K562 (cell line): ENCODE measurements at regions not wholly inside any gene's neighbourhood (a gene's known extent, or its start where the extent isn't known, plus 50 kb on each side); places are given as distances from the start of the nearest gene placed in this dataset.

ENCODE experiments used
- ATAC-seq: fragments of 200-7000 bp; cut with Tn5 transposase; 3 replicates; pipeline ENCODE4 v1.9.1; 2020; ENCODE audit warnings: moderate library complexity
- BruUV-seq: library from RNA; stranded (reverse); fragments of 400-500 nt; replicated peaks from 2 replicates; lab custom pipeline; 2021; lab: Mats Ljungman, UMichigan
- CTCF ChIA-PET: fragments of 300-600 bp; formaldehyde crosslinking; extraction: SDS; loops from one replicate; lab custom pipeline; 2021; ENCODE audit warnings: low intra/inter-chr PET ratio; lab: Yijun Ruan, JAX
- POLR2A ChIA-PET: fragments of 300-600, 350-650 bp; sonication (Branson Sonifier 250); formaldehyde crosslinking; extraction: SDS; loops from one replicate; lab custom pipeline; 2021; ENCODE audit warnings: antibody characterized with exemption, inconsistent platforms; lab: Yijun Ruan, JAX
- DNase-seq, 4 experiments: peaks; one replicate each; pipeline versions ENCODE4 v3.0.0 to v3.0.0-alpha.2; 2011 to 2018; ENCODE audit warnings: low spot score in 3 of 4, mixed read lengths in 3 of 4; ENCODE audit errors: extremely low read depth in 1 of 4
- FAIRE-seq: peaks from 2 replicates; lab custom pipeline; 2011; peaks lifted over from hg19 to GRCh38; lab: Jason Lieb, UNC
- H2AFZ ChIP-seq: 2 replicates; pipeline ENCODE4 v1.6.0; 2011; ENCODE audit warnings: low read depth, low read length, control low read depth, inconsistent platforms
- H3K27ac ChIP-seq: fragments of 200-600 bp; 3 replicates; pipeline ENCODE4 v1.8.0; 2011; ENCODE audit warnings: low read depth, mild to moderate bottlenecking, control low read depth, inconsistent platforms, low read length, moderate library complexity, mixed read lengths; ENCODE audit errors: extremely low read depth
- H3K27me3 ChIP-seq, 2 experiments: fragments of 300-600 bp in 1 of 2; 2 replicates in 1 of 2; 3 replicates in 1 of 2; pipeline versions ENCODE4 v1.6.0 to v1.8.0; 2011; ENCODE audit warnings: inconsistent platforms in 2 of 2, low read length in 2 of 2, mild to moderate bottlenecking in 1 of 2, mixed read lengths in 1 of 2, moderate library complexity in 1 of 2; ENCODE audit not compliant: control insufficient read depth in 2 of 2, insufficient read depth in 2 of 2
- H3K36me3 ChIP-seq: fragments of 300-600 bp; 3 replicates; pipeline ENCODE4 v1.8.0; 2011; ENCODE audit warnings: mild to moderate bottlenecking, low read length, inconsistent platforms; ENCODE audit not compliant: control insufficient read depth, insufficient read depth
- H3K4me1 ChIP-seq, 2 experiments: fragments of 200-600 bp in 1 of 2; replicated peaks in 1 of 2; 2 replicates in 1 of 2; 3 replicates in 1 of 2; pipeline versions ENCODE4 v1.5.1 to v1.8.0; 2011; ENCODE audit warnings: inconsistent platforms in 2 of 2, low read length in 2 of 2, mild to moderate bottlenecking in 1 of 2, mixed read lengths in 1 of 2, moderate library complexity in 1 of 2; ENCODE audit not compliant: control insufficient read depth in 2 of 2, insufficient read depth in 2 of 2
- H3K4me2 ChIP-seq: 2 replicates; pipeline ENCODE4 v1.6.1; 2011; ENCODE audit warnings: low read length, control low read depth, inconsistent platforms, mixed read lengths; ENCODE audit not compliant: insufficient read depth
- H3K4me3 ChIP-seq: fragments of 200-600 bp; sonication (generic), shearing (Covaris generic); 2 replicates; pipeline ENCODE4 v1.5.1; 2016; ENCODE audit warnings: control low read depth, inconsistent platforms
- H3K79me2 ChIP-seq: fragments of 200-600 bp; 3 replicates; pipeline ENCODE4 v1.8.0; 2011; ENCODE audit warnings: low read length, inconsistent platforms; ENCODE audit not compliant: control insufficient read depth, insufficient read depth
- H3K9ac ChIP-seq, 2 experiments: 2 replicates each; pipeline versions ENCODE4 v1.6.0 to v1.6.1; 2011; ENCODE audit warnings: low read depth in 2 of 2, low read length in 2 of 2, control low read depth in 1 of 2, inconsistent platforms in 1 of 2, mild to moderate bottlenecking in 1 of 2, mixed read lengths in 1 of 2; ENCODE audit not compliant: insufficient read depth in 1 of 2
- H3K9me1 ChIP-seq: one replicate; pipeline ENCODE4 v1.6.0; 2011; ENCODE audit warnings: inconsistent platforms, mild to moderate bottlenecking, low read length, moderate library complexity; ENCODE audit not compliant: control insufficient read depth, insufficient read depth
- H3K9me3 ChIP-seq: replicated peaks from 2 replicates; pipeline ENCODE4 v1.5.1; 2011; ENCODE audit warnings: low read depth, low read length, inconsistent platforms; ENCODE audit not compliant: control insufficient read depth, insufficient read depth
- H4K20me1 ChIP-seq: replicated peaks from 2 replicates; pipeline ENCODE4 v1.6.1; 2011; ENCODE audit warnings: low read length, inconsistent platforms, mixed read lengths; ENCODE audit not compliant: control insufficient read depth, insufficient read depth
- ELF2 ChIP-seq: fragments of 250-450 bp; sonication (Bioruptor Pico); IDR thresholded peaks from 2 replicates; pipeline ENCODE4 v1.5.0; 2021; ENCODE audit warnings: mild to moderate bottlenecking
- HNRNPH1 ChIP-seq: fragments of 200-400 bp; formaldehyde crosslinking; optimal IDR thresholded peaks from 2 replicates; pipeline ENCODE3; 2017; ENCODE audit warnings: low read depth, mild to moderate bottlenecking, low read length, moderate library complexity
- HNRNPK ChIP-seq: fragments of 200-400 bp; formaldehyde crosslinking; IDR thresholded peaks from one replicate; pipeline ENCODE4 v1.6.1; 2018; ENCODE audit warnings: mild to moderate bottlenecking, low read depth, low read length; ENCODE audit not compliant: poor library complexity, severe bottlenecking
- RBM14 ChIP-seq: fragments of 200-400 bp; formaldehyde crosslinking; IDR thresholded peaks from 2 replicates; pipeline ENCODE4 v1.6.1; 2018; ENCODE audit warnings: low read depth, mild to moderate bottlenecking, low read length, moderate library complexity, borderline replicate concordance; ENCODE audit not compliant: insufficient read depth
- TEAD1 ChIP-seq, 2 experiments: fragments of 450-650 bp in 1 of 2; sonication (generic) in 1 of 2; formaldehyde crosslinking; IDR thresholded peaks; 2 replicates each; pipeline versions ENCODE4 v1.4.0 to v1.8.0; 2020 to 2022; ENCODE audit warnings: mild to moderate bottlenecking in 2 of 2, missing genetic modification reagents in 1 of 2
- ZNF644 ChIP-seq: fragments of 200-800 bp; sonication (Bioruptor generic); IDR thresholded peaks from 2 replicates; pipeline ENCODE4 v1.6.1; 2016; ENCODE audit warnings: low read depth, missing genetic modification characterization, missing compliant biosample characterization
- WGBS: fragments of 100-300 bp; shearing (Covaris generic); methylation state at CpG from one replicate; pipeline ENCODE4 v1.1.6; 2016; ENCODE audit warnings: low coverage, mixed read lengths; ENCODE audit not compliant: insufficient coverage; ENCODE audit errors: missing lambda C conversion rate; 5-methylcytosine and 5-hydroxymethylcytosine counted together
- in situ Hi-C: fragments of 300-500 bp; cut with MboI; formaldehyde crosslinking; loops from 4 replicates; pipeline ENCODE4 v1.15.0; 2018; ENCODE audit warnings: inconsistent platforms, mixed read lengths
- intact Hi-C: fragments of 100-400 bp; cut with micrococcal nuclease; formaldehyde crosslinking; loops from 2 replicates; pipeline ENCODE4 v1.14.2; 2022
- TF ChIP-seq, protein P1 (sequence below): sonication (generic); formaldehyde crosslinking; IDR thresholded peaks from 2 replicates; pipeline ENCODE4 v1.8.1; 2023; ENCODE audit warnings: mild to moderate bottlenecking, missing genetic modification reagents, moderate library complexity
- TF ChIP-seq, protein P2 (sequence below): fragments of 250-450 bp; sonication (Bioruptor Pico); IDR thresholded peaks from 2 replicates; pipeline ENCODE4 v1.5.1; 2021; ENCODE audit warnings: mild to moderate bottlenecking
- TF ChIP-seq, protein P3 (sequence below): fragments of 450-650 bp; formaldehyde crosslinking; IDR thresholded peaks from 2 replicates; pipeline ENCODE4 v1.4.0; 2022; ENCODE audit warnings: missing genetic modification characterization
- TF ChIP-seq, protein P4 (sequence below): fragments of 450-650 bp; formaldehyde crosslinking; conservative IDR thresholded peaks from 2 replicates; pipeline ENCODE4 v1.4.0; 2022; ENCODE audit warnings: mild to moderate bottlenecking, missing genetic modification characterization

DNA sequence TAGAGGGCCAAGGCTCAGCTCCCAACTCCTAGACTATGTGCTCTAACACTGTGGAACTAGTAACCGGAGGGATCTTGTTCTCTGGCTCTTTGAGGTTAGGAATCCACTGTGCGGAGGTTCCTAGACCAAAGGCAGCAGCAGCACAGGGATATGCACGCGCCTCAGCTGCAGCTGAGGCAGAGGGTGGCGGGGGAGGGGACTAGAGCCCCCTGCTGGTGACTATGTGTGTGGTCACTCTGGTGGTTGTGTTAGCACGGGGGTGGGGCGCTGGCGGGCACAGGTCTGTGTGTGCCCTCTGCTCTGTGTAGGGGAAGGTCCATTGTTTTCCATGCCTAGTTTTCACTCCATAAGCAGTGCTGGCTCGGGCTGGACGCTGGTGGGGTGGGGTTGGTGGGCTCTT lies 458.0 kb upstream of the IZUMO3 start:
- in situ Hi-C loops (no loop called here), intact Hi-C loops (no loop called here)
- Histone ChIP-seq H3K79me2 (no peaks in the 10 kb centered on the region), H3K4me1 (no peaks in the 10 kb centered on the region), H3K9ac (no peak overlapping the region), H2AFZ (no peak overlapping the region), H3K27ac (no peak overlapping the region), H3K36me3 (no peaks in the 10 kb centered on the region), H3K9me3 (no peaks in the 10 kb centered on the region), H3K9me1 (no peaks in the 10 kb centered on the region), H3K4me2 (no peak overlapping the region), H3K4me3 (no peak overlapping the region), H4K20me1 (no peaks in the 10 kb centered on the region), H3K27me3 (no peaks in the 10 kb centered on the region)
- ATAC-seq (no peak), FAIRE-seq (no peak), DNase-seq (no peak)
- no peak for TF ChIP-seq ELF2 (CRISPR knock-in tag)
- TF ChIP-seq, protein P1, sequence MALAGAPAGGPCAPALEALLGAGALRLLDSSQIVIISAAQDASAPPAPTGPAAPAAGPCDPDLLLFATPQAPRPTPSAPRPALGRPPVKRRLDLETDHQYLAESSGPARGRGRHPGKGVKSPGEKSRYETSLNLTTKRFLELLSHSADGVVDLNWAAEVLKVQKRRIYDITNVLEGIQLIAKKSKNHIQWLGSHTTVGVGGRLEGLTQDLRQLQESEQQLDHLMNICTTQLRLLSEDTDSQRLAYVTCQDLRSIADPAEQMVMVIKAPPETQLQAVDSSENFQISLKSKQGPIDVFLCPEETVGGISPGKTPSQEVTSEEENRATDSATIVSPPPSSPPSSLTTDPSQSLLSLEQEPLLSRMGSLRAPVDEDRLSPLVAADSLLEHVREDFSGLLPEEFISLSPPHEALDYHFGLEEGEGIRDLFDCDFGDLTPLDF (CRISPR knock-in tag), result no peak
- TF ChIP-seq TEAD1 (CRISPR knock-in tag; IDR thresholded peaks at IDR 0.05), result no peak
- TF ChIP-seq, protein P2, sequence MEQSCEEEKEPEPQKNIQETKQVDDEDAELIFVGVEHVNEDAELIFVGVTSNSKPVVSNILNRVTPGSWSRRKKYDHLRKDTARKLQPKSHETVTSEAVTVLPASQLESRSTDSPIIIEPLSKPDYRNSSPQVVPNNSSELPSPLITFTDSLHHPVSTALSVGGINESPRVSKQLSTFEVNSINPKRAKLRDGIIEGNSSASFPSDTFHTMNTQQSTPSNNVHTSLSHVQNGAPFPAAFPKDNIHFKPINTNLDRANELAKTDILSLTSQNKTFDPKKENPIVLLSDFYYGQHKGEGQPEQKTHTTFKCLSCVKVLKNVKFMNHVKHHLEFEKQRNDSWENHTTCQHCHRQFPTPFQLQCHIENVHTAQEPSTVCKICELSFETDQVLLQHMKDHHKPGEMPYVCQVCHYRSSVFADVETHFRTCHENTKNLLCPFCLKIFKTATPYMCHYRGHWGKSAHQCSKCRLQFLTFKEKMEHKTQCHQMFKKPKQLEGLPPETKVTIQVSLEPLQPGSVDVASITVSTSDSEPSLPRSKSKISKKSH (CRISPR knock-in tag), result no peak
- TF ChIP-seq ZNF644 (tag), result no peak
- no peak for TF ChIP-seq HNRNPH1
- TF ChIP-seq, protein P3, sequence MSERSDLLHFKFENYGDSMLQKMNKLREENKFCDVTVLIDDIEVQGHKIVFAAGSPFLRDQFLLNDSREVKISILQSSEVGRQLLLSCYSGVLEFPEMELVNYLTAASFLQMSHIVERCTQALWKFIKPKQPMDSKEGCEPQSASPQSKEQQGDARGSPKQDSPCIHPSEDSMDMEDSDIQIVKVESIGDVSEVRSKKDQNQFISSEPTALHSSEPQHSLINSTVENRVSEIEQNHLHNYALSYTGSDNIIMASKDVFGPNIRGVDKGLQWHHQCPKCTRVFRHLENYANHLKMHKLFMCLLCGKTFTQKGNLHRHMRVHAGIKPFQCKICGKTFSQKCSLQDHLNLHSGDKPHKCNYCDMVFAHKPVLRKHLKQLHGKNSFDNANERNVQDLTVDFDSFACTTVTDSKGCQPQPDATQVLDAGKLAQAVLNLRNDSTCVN (CRISPR knock-in tag), result no peak
- TF ChIP-seq RBM14, result no peak
- no peak for TF ChIP-seq HNRNPK
- TF ChIP-seq, protein P4, sequence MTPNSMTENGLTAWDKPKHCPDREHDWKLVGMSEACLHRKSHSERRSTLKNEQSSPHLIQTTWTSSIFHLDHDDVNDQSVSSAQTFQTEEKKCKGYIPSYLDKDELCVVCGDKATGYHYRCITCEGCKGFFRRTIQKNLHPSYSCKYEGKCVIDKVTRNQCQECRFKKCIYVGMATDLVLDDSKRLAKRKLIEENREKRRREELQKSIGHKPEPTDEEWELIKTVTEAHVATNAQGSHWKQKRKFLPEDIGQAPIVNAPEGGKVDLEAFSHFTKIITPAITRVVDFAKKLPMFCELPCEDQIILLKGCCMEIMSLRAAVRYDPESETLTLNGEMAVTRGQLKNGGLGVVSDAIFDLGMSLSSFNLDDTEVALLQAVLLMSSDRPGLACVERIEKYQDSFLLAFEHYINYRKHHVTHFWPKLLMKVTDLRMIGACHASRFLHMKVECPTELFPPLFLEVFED, result no peak
- no TSS peak for BruUV-seq
- ChIA-PET CTCF (no interaction called here), POLR2A (no interaction called here)
- WGBS, result no CpG with 5 or more reads among the region's 10 CpGs
